Dermis blood vessel endothelial cell (primary cell): ENCODE measurements at regions not wholly inside any gene's neighbourhood (a gene's known extent, or its start where the extent isn't known, plus 50 kb on each side); places are given as distances from the start of the nearest gene placed in this dataset.

Experiments
- DNase-seq: peaks from one replicate; pipeline ENCODE4 v3.0.0; 2010

- no peak for DNase-seq
Observed at GRCh38 chr3:94904156-94904674, 841.4 kb downstream of the NSUN3 start.

- DNase-seq: no peak
Observed at GRCh38 chr3:94909726-94910125, 846.9 kb downstream of the NSUN3 start.

GRCh38 chr3:94912656-94913055, 849.8 kb downstream of the NSUN3 start:
- DNase-seq: no peak

- DNase-seq: no peak
Observed at GRCh38 chr3:94927175-94927574, 864.3 kb downstream of the NSUN3 start.

GRCh38 chr3:94928921-94929320, 866.1 kb downstream of the NSUN3 start:
- DNase-seq: no peak

- DNase-seq: no peak
Observed at GRCh38 chr3:94935738-94936580, 873.1 kb downstream of the NSUN3 start.

GRCh38 chr3:94937980-94938379, 875.1 kb downstream of the NSUN3 start:
- no peak for DNase-seq

GRCh38 chr3:94946683-94947082, 883.8 kb downstream of the NSUN3 start:
- no peak for DNase-seq

GRCh38 chr3:94961423-94962100, 898.7 kb downstream of the NSUN3 start:
- DNase-seq: no peak

GRCh38 chr3:94965867-94966475, 903.1 kb downstream of the NSUN3 start:
- DNase-seq: no peak

GRCh38 chr3:94967196-94967595, 904.3 kb downstream of the NSUN3 start:
- no peak for DNase-seq

GRCh38 chr3:94968519-94968918, 905.7 kb downstream of the NSUN3 start:
- no peak for DNase-seq

- DNase-seq: no peak
Observed at GRCh38 chr3:94972066-94972465, 909.2 kb downstream of the NSUN3 start.

GRCh38 chr3:94978084-94978483, 915.2 kb downstream of the NSUN3 start:
- no peak for DNase-seq

- no peak for DNase-seq
Observed at GRCh38 chr3:94985778-94986177, 922.9 kb downstream of the NSUN3 start.

GRCh38 chr3:94990952-94991705, 928.3 kb downstream of the NSUN3 start:
- no peak for DNase-seq

- no peak for DNase-seq
Observed at GRCh38 chr3:94996743-94997142, 933.9 kb downstream of the NSUN3 start.

GRCh38 chr3:95002438-95003046, 939.7 kb downstream of the NSUN3 start:
- no peak for DNase-seq

GRCh38 chr3:95028688-95029087, 965.8 kb downstream of the NSUN3 start:
- DNase-seq: no peak

GRCh38 chr3:95029644-95030043, 966.8 kb downstream of the NSUN3 start:
- DNase-seq: no peak

- no peak for DNase-seq
Observed at GRCh38 chr3:95036526-95037021, 973.7 kb downstream of the NSUN3 start.

GRCh38 chr3:95037097-95037496, 974.2 kb downstream of the NSUN3 start:
- no peak for DNase-seq
